GM12878 (cell line): ENCODE measurements at regions not wholly inside any gene's neighbourhood (a gene's known extent, or its start where the extent isn't known, plus 50 kb on each side); places are given as distances from the start of the nearest gene placed in this dataset.

ENCODE experiments used
- ATAC-seq: fragments of 200-7000 bp; cut with Tn5 transposase; 3 replicates; pipeline ENCODE4 v1.9.1; 2020; ENCODE audit warnings: mild to moderate bottlenecking, moderate library complexity
- BruUV-seq: library from RNA; stranded (reverse); fragments of 400-500 nt; replicated peaks from 2 replicates; lab custom pipeline; 2021; lab: Mats Ljungman, UMichigan
- CTCF ChIA-PET: fragments of 300-600 bp; sonication (Branson Sonifier 250); formaldehyde crosslinking; extraction: SDS; loops from one replicate; lab custom pipeline; 2021; ENCODE audit warnings: inconsistent platforms; lab: Yijun Ruan, JAX
- POLR2A ChIA-PET: fragments of 350-600 bp; formaldehyde crosslinking; extraction: SDS; loops from one replicate; lab custom pipeline; 2021; ENCODE audit warnings: inconsistent platforms; lab: Charles Lee
- RAD21 ChIA-PET: fragments of 300-600 bp; sonication (Branson Sonifier 250); formaldehyde crosslinking; loops from one replicate; lab custom pipeline; 2023; ENCODE audit warnings: antibody characterized with exemption; ENCODE audit not compliant: unreplicated experiment; lab: Charles Lee
- SMC1A ChIA-PET: fragments of 300-600 bp; sonication (Branson Sonifier 250); formaldehyde crosslinking; loops from one replicate; lab custom pipeline; 2023; ENCODE audit not compliant: unreplicated experiment, uncharacterized antibody; lab: Charles Lee
- DNase-seq: peaks from one replicate; pipeline ENCODE4 v3.0.0-alpha.2; 2011; ENCODE audit warnings: low read depth, low spot score
- FAIRE-seq: peaks from 3 replicates; lab custom pipeline; 2011; peaks lifted over from hg19 to GRCh38; lab: Jason Lieb, UNC
- H2AFZ ChIP-seq: 2 replicates; pipeline ENCODE4 v1.6.0; 2011; ENCODE audit warnings: low read depth, low read length, control low read depth; ENCODE audit not compliant: control insufficient read depth
- H3K27ac ChIP-seq: 2 replicates; pipeline ENCODE4 v1.5.1; 2011; ENCODE audit warnings: control low read depth; ENCODE audit not compliant: control insufficient read depth, insufficient read depth
- H3K27me3 ChIP-seq, 2 experiments: replicated peaks in 1 of 2; 2 replicates each; pipeline versions ENCODE4 v1.6.0 to v1.6.1; 2011; ENCODE audit warnings: low read length in 1 of 2; ENCODE audit not compliant: control insufficient read depth in 2 of 2, insufficient read depth in 2 of 2
- H3K36me3 ChIP-seq, 2 experiments: 2 replicates each; pipeline ENCODE4 v1.5.1; 2011; ENCODE audit warnings: low read length in 1 of 2; ENCODE audit not compliant: control insufficient read depth in 2 of 2, insufficient read depth in 2 of 2
- H3K4me1 ChIP-seq: 2 replicates; pipeline ENCODE4 v1.6.1; 2011; ENCODE audit warnings: mild to moderate bottlenecking, low read length, moderate library complexity, mixed read lengths; ENCODE audit not compliant: control insufficient read depth, insufficient read depth
- H3K4me2 ChIP-seq: 2 replicates; pipeline ENCODE4 v1.6.0; 2011; ENCODE audit warnings: control low read depth; ENCODE audit not compliant: control insufficient read depth, insufficient read depth
- H3K4me3 ChIP-seq: fragments of 200-600 bp; sonication (generic); 2 replicates; pipeline ENCODE4 v1.5.1; 2016
- H3K79me2 ChIP-seq: 2 replicates; pipeline ENCODE4 v1.6.0; 2011; ENCODE audit warnings: low read length; ENCODE audit not compliant: control insufficient read depth, insufficient read depth
- H3K9ac ChIP-seq: 2 replicates; pipeline ENCODE4 v1.8.0; 2011; ENCODE audit warnings: low read length, control low read depth, mixed read lengths; ENCODE audit not compliant: control insufficient read depth, insufficient read depth
- H3K9me3 ChIP-seq: replicated peaks from 3 replicates; pipeline ENCODE4 v1.5.1; 2011; ENCODE audit warnings: mild to moderate bottlenecking, low read length; ENCODE audit not compliant: control insufficient read depth, insufficient read depth
- H4K20me1 ChIP-seq: 2 replicates; pipeline ENCODE4 v1.6.0; 2011; ENCODE audit not compliant: control insufficient read depth, insufficient read depth
- EZH2 ChIP-seq: IDR thresholded peaks from 2 replicates; pipeline ENCODE4 v1.6.1; 2012; ENCODE audit warnings: low read depth, mild to moderate bottlenecking, control low read depth, inconsistent platforms, low read length, borderline replicate concordance; ENCODE audit not compliant: control insufficient read depth
- TCF12 ChIP-seq: IDR thresholded peaks from 2 replicates; pipeline ENCODE4 v1.6.1; 2011; ENCODE audit warnings: low read depth, mild to moderate bottlenecking, low read length
- ZNF274 ChIP-seq: IDR thresholded peaks from one replicate; pipeline ENCODE4 v1.8.0; 2011; ENCODE audit not compliant: insufficient read length, insufficient read depth
- ZNF687 ChIP-seq: fragments of 450-650 bp; IDR thresholded peaks from 2 replicates; pipeline ENCODE4 v1.6.1; 2017; ENCODE audit warnings: mild to moderate bottlenecking, moderate library complexity
- WGBS: methylation state at CpG from one replicate; pipeline ENCODE4 v1.1.6; 2016; ENCODE audit warnings: low lambda C conversion rate; ENCODE audit not compliant: insufficient replicate concordance, insufficient coverage; ENCODE audit errors: missing lambda C conversion rate; 5-methylcytosine and 5-hydroxymethylcytosine counted together
- in situ Hi-C: fragments of 300-500 bp; cut with MboI; formaldehyde crosslinking; loops from 9 replicates; pipeline ENCODE4 v1.14.3; 2018; ENCODE audit warnings: mixed read lengths
- intact Hi-C: fragments of 100-400 bp; cut with micrococcal nuclease; formaldehyde crosslinking; loops from one replicate; pipeline ENCODE4 v1.14.2; 2022; ENCODE audit not compliant: unreplicated experiment

GRCh38 chr9:24011881-24012280 lies 185.8 kb upstream of the ELAVL2 start:
- in situ Hi-C loops, result no loop called here
- Histone ChIP-seq H3K9me3 (no peaks in the 10 kb centered on the region), H3K79me2 (no peaks in the 10 kb centered on the region), H4K20me1 (no peaks in the 10 kb centered on the region), H3K4me3 (no peak overlapping the region), H3K36me3 (no peaks in the 10 kb centered on the region), H2AFZ (no peak overlapping the region), H3K4me2 (no peak overlapping the region), H3K27me3 (no peaks in the 10 kb centered on the region), H3K9ac (no peak overlapping the region), H3K27ac (no peak overlapping the region), H3K4me1 (no peaks in the 10 kb centered on the region)
- no peak for ATAC-seq
- ChIA-PET RAD21 (no interaction called here), POLR2A (interaction anchor here (0.6 kb wide), 1 partner anchor 381 kb away, joined by 8 read pairs; no protein-coding TSS in a partner anchor), CTCF (no interaction called here), SMC1A (no interaction called here)
- no peak for FAIRE-seq
- no TSS peak for BruUV-seq
- intact Hi-C loops, result no loop called here
- no peak for DNase-seq
- WGBS, result 41% methylated on average over 6 of the region's 6 CpGs
- TF ChIP-seq TCF12, result no peak
- no peak for TF ChIP-seq ZNF687
- TF ChIP-seq ZNF274, result no peak
- TF ChIP-seq EZH2, result no peak
